ENCODE measurements at regions not wholly inside any gene's neighbourhood (a gene's known extent, or its start where the extent isn't known, plus 50 kb on each side); places are given as distances from the start of the nearest gene placed in this dataset.

- in situ Hi-C loops (cut with HindIII; ENCODE audit: extremely low pct_ligation_motif_present, low pct_unique_long_range_greater_than_20kb) (no loop called here), intact Hi-C loops (cut with micrococcal nuclease; ENCODE audit: unreplicated experiment) (no loop called here)
- no peak for DNase-seq (ENCODE audit: low spot score)
- POLR2A ChIA-PET: no interaction called here
- no peak overlapping the region for H3K4me3 ChIP-seq (replicated peaks in 1 of 3; ENCODE audit: insufficient read depth in 1 of 3, low read depth in 2 of 3, low read length in 3 of 3)
- no peaks in the 10 kb centered on the region for H3K4me1 ChIP-seq (ENCODE audit: insufficient read depth, low read length)
- no peak for ATAC-seq
- H2AFZ ChIP-seq (ENCODE audit: low read length): no peak overlapping the region
- no peak overlapping the region for H3K9ac ChIP-seq (ENCODE audit: insufficient read depth, low read depth, low read length)
- TF ChIP-seq MAFK (conservative IDR thresholded peaks at IDR 0.05 in 1 of 2, IDR thresholded peaks at IDR 0.05 in 1 of 2; ENCODE audit: low read length in 2 of 2) (no peak), TBL1XR1 (IDR thresholded peaks at IDR 0.05; ENCODE audit: borderline replicate concordance, low read length, partially characterized antibody) (no peak), ZNF335 (CRISPR knock-in tag; IDR thresholded peaks at IDR 0.05) (no peak)
- H3K36me3 ChIP-seq (replicated peaks in 1 of 2; ENCODE audit: control insufficient read depth in 1 of 2, insufficient read depth in 2 of 2, low read length in 2 of 2): no peaks in the 10 kb centered on the region
- H4K20me1 ChIP-seq (ENCODE audit: insufficient read depth, low read length): no peaks in the 10 kb centered on the region
- no peak overlapping the region for H3K27ac ChIP-seq (ENCODE audit: extremely low read length, insufficient read depth, low read length)
- no peaks in the 10 kb centered on the region for H3K79me2 ChIP-seq (ENCODE audit: insufficient read depth, low read length)
- no peak for FAIRE-seq
- CTCF ChIA-PET (ENCODE audit: low intra/inter-chr PET ratio, low total read pairs): no interaction called here
- no TSS peak for BruUV-seq (replicated peaks)
- H3K4me2 ChIP-seq (ENCODE audit: low read depth, low read length): no peak overlapping the region
- no peaks in the 10 kb centered on the region for H3K27me3 ChIP-seq (ENCODE audit: control insufficient read depth in 1 of 2, insufficient read depth in 2 of 2, low read length in 2 of 2)
- H3K9me3 ChIP-seq (ENCODE audit: low read length): peaks cover 58% of the 10 kb centered on the region
These were observed 877.7 kb upstream of the PRMT6 start for GRCh38 chr1:106178791-106179190.

- Histone ChIP-seq H3K4me1 (ENCODE audit: insufficient read depth, low read length) (no peaks in the 10 kb centered on the region), H4K20me1 (ENCODE audit: insufficient read depth, low read length) (no peaks in the 10 kb centered on the region), H3K9me3 (ENCODE audit: low read length) (peaks cover 62% of the 10 kb centered on the region), H3K79me2 (ENCODE audit: insufficient read depth, low read length) (no peaks in the 10 kb centered on the region), H3K4me3 (replicated peaks in 1 of 3; ENCODE audit: insufficient read depth in 1 of 3, low read depth in 2 of 3, low read length in 3 of 3) (no peak overlapping the region), H3K27ac (ENCODE audit: extremely low read length, insufficient read depth, low read length) (no peak overlapping the region), H3K27me3 (ENCODE audit: control insufficient read depth in 1 of 2, insufficient read depth in 2 of 2, low read length in 2 of 2) (no peaks in the 10 kb centered on the region), H3K9ac (ENCODE audit: insufficient read depth, low read depth, low read length) (no peak overlapping the region), H3K4me2 (ENCODE audit: low read depth, low read length) (no peak overlapping the region), H3K36me3 (replicated peaks in 1 of 2; ENCODE audit: control insufficient read depth in 1 of 2, insufficient read depth in 2 of 2, low read length in 2 of 2) (no peaks in the 10 kb centered on the region), H2AFZ (ENCODE audit: low read length) (no peak overlapping the region)
- DNase-seq (ENCODE audit: low spot score) (no peak), FAIRE-seq (no peak), ATAC-seq (no peak)
- no TSS peak for BruUV-seq (replicated peaks)
- intact Hi-C loops (cut with micrococcal nuclease; ENCODE audit: unreplicated experiment): no loop called here
- in situ Hi-C loops (cut with HindIII; ENCODE audit: extremely low pct_ligation_motif_present, low pct_unique_long_range_greater_than_20kb): no loop called here
- ChIA-PET CTCF (ENCODE audit: low intra/inter-chr PET ratio, low total read pairs) (no interaction called here), POLR2A (no interaction called here)
- TF ChIP-seq ZBTB38 (CRISPR knock-in tag; IDR thresholded peaks at IDR 0.05) (no peak), PRDM15 (CRISPR knock-in tag; IDR thresholded peaks at IDR 0.05) (no peak), CSRNP1 (CRISPR knock-in tag; IDR thresholded peaks at IDR 0.05) (no peak), GPN1 (CRISPR knock-in tag; IDR thresholded peaks at IDR 0.05; ENCODE audit: borderline replicate concordance) (no peak), TFDP1 (CRISPR knock-in tag; IDR thresholded peaks at IDR 0.05; ENCODE audit: borderline replicate concordance) (no peak), ZBTB21 (CRISPR knock-in tag; IDR thresholded peaks at IDR 0.05) (no peak), ZNF879 (CRISPR knock-in tag; IDR thresholded peaks at IDR 0.05) (no peak)
These were observed 874.6 kb upstream of the PRMT6 start for GRCh38 chr1:106181866-106182265.
